Mucosa of descending colon (tissue), 3 donors: ENCODE measurements at regions not wholly inside any gene's neighbourhood (a gene's known extent, or its start where the extent isn't known, plus 50 kb on each side); places are given as distances from the start of the nearest gene placed in this dataset.

Experiments used
- ATAC-seq: fragments of 200-7000 bp; cut with Tn5 transposase; one replicate; pipeline ENCODE4 v1.9.1; 2020; ENCODE audit warnings: mild to moderate bottlenecking, moderate library complexity
- DNase-seq, 3 donors: peaks; one replicate each; pipeline ENCODE4 v3.0.0-alpha.2; 2020
- H3K36me3 ChIP-seq: fragments of 200-600 bp; one replicate; pipeline ENCODE4 v1.8.0; 2021; ENCODE audit warnings: low read depth, mild to moderate bottlenecking
- H3K4me1 ChIP-seq: fragments of 200-600 bp; one replicate; pipeline ENCODE4 v1.8.0; 2021; ENCODE audit warnings: low read depth, mild to moderate bottlenecking
- H3K4me3 ChIP-seq: fragments of 200-600 bp; one replicate; pipeline ENCODE4 v1.8.0; 2021; ENCODE audit warnings: mild to moderate bottlenecking
- H3K9me3 ChIP-seq: fragments of 200-600 bp; one replicate; pipeline ENCODE4 v1.8.0; 2021; ENCODE audit warnings: mild to moderate bottlenecking
- intact Hi-C, 2 donors: fragments of 100-400 bp; cut with DNase I in 1 of 2; cut with micrococcal nuclease in 1 of 2; formaldehyde crosslinking; loops; one replicate each; pipeline versions ENCODE4 v1.11.0 to v1.11.1; 2022; cut with DNase I, micrococcal nuclease
- TF ChIP-seq, protein P1 (sequence below): fragments of 200-600 bp; IDR thresholded peaks from one replicate; pipeline ENCODE4 v1.8.0; 2022; ENCODE audit warnings: antibody characterized with exemption, mild to moderate bottlenecking
- donor health status: DM: no; HTN: no; CAD: no; lungs with moderate emphysema.
- donor health status: DM: no; HTN: no; CAD: no.
- donor health status: DM: no; HTN: yes; CAD: no.

DNA sequence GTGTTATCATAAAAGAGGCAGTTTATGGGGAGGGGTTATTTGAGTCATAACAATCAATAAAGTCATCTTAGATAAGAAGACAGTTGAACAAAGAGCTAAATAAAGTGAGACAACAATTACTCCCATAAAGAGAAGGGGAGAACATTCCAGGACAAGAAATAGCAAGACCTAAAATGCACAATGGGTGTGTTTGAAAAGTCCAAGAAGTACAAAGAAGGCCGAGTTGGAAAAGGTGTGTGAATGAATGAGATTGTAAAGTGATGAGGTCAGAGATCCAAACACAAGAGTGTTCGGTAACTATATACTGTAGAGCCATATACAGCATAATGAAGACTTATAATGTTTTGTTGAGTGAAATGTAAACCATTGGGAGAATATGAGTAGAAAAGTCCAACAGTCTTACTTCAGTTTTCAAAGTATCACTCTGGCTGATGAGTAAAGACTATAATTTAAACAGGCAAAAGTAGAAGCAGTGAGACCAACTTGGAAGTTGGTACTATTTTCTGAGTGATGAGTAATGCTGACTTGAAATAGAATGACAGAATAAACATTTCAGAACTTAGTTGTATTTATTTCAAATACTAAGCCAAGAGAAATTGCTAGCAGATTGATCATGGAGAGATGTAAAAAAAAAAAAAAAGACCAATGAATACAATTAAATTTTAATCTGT is 868.7 kb upstream of the CDH9 start:
- ATAC-seq (no peak), DNase-seq (no peak)
- TF ChIP-seq, protein P1, sequence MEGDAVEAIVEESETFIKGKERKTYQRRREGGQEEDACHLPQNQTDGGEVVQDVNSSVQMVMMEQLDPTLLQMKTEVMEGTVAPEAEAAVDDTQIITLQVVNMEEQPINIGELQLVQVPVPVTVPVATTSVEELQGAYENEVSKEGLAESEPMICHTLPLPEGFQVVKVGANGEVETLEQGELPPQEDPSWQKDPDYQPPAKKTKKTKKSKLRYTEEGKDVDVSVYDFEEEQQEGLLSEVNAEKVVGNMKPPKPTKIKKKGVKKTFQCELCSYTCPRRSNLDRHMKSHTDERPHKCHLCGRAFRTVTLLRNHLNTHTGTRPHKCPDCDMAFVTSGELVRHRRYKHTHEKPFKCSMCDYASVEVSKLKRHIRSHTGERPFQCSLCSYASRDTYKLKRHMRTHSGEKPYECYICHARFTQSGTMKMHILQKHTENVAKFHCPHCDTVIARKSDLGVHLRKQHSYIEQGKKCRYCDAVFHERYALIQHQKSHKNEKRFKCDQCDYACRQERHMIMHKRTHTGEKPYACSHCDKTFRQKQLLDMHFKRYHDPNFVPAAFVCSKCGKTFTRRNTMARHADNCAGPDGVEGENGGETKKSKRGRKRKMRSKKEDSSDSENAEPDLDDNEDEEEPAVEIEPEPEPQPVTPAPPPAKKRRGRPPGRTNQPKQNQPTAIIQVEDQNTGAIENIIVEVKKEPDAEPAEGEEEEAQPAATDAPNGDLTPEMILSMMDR, result no peak
- Histone ChIP-seq H3K9me3 (peaks cover 45% of the 10 kb centered on the region), H3K4me1 (no peaks in the 10 kb centered on the region), H3K4me3 (no peak overlapping the region), H3K36me3 (no peaks in the 10 kb centered on the region)
- intact Hi-C loops, result no loop called here

DNA sequence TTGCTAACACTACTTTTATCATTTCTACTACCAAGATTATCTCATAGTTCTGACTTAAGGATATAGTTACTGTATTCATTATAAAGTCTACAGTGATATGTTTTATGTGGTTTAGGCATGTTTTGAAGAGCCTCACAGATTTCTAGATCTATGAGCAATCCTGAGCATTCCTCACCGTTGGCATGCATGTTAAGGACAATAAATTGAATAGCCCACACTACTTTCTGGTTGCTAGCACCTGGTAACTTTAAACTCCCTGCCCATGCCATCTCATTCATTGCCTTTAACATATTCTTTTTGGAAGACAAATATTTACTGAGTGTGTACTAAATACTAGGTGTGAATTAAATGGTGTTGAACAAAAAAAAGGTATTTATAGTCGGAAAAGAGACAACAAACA is 868.1 kb upstream of the CDH9 start:
- Histone ChIP-seq H3K4me1 (no peaks in the 10 kb centered on the region), H3K4me3 (no peak overlapping the region), H3K9me3 (peaks cover 45% of the 10 kb centered on the region), H3K36me3 (no peaks in the 10 kb centered on the region)
- DNase-seq (no peak), ATAC-seq (no peak)
- intact Hi-C loops, result no loop called here
- TF ChIP-seq, protein P1, result no peak

DNA sequence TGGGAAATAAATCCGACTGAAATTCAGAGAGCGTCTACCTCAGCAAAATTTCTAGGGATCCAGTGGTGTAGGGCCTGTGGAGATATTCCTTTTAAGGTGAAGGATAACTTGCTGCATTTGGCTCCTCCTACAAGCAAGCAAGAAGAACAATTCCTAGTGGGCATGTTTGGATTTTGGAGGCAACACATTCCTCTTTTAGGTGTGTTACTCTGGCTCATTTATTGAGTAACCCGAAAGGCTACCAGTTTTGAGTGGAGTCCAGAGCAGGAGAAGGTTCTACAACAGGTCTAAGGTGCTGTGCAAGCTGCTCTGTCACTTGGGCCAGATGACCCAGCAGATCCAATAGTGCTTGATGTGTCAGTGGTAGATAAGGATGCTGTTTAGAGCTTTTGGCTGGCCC is 862.4 kb upstream of the CDH9 start:
- no peak for ATAC-seq

DNA sequence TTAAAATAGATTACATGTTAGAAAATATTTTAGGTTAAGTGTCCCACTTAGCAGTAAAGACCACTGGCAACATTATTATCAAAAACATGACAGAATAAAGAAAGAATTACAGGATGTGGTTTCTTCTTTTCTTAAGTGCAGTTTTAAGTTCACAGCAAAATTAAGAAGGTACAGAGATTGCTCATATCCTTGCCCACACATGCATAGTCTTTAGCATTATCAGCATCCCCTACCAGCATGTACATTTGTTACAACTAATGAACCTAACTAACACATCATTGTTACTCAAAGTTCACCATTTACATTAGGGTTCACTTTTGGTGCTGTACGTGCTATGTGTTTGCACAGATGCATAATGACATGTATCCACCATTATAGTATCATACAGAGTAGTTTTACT is 837.7 kb upstream of the CDH9 start:
- no peaks in the 10 kb centered on the region for H3K36me3 ChIP-seq
- ATAC-seq (no peak), DNase-seq (no peak)
- no peak overlapping the region for H3K4me3 ChIP-seq
- H3K9me3 ChIP-seq, result peaks cover 39% of the 10 kb centered on the region
- no peaks in the 10 kb centered on the region for H3K4me1 ChIP-seq
- TF ChIP-seq, protein P1, result no peak
- intact Hi-C loops, result no loop called here

More for the DNA sequence above, 862.4 kb upstream of the CDH9 start:
- H3K4me3 ChIP-seq, result no peak overlapping the region
- H3K9me3 ChIP-seq, result peaks cover 48% of the 10 kb centered on the region
- H3K36me3 ChIP-seq, result no peaks in the 10 kb centered on the region
- DNase-seq, result no peak
- TF ChIP-seq, protein P1, result no peak
- intact Hi-C loops, result no loop called here
- no peaks in the 10 kb centered on the region for H3K4me1 ChIP-seq

DNA sequence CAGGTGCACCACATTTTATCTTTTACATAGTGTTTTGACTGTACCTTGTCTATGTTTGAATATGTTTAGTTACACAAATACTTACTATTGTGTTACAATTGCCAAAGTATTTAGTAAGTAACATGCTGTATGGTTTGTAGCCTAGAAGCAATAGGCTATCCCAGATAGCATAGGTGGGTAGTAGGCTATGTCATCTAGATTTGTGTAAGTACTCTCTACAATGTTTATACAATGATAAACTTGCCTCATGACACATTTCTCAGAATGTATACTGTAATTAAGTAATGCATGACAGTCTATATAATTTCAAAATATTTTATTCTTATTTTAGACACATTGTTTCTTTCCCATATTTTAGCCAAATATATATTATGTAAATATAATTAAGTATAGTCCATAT is 836.8 kb upstream of the CDH9 start:
- ATAC-seq (no peak), DNase-seq (no peak)
- Histone ChIP-seq H3K36me3 (no peaks in the 10 kb centered on the region), H3K4me1 (no peaks in the 10 kb centered on the region), H3K4me3 (no peak overlapping the region), H3K9me3 (peaks cover 48% of the 10 kb centered on the region)
- intact Hi-C loops, result no loop called here
- TF ChIP-seq, protein P1, result no peak

DNA sequence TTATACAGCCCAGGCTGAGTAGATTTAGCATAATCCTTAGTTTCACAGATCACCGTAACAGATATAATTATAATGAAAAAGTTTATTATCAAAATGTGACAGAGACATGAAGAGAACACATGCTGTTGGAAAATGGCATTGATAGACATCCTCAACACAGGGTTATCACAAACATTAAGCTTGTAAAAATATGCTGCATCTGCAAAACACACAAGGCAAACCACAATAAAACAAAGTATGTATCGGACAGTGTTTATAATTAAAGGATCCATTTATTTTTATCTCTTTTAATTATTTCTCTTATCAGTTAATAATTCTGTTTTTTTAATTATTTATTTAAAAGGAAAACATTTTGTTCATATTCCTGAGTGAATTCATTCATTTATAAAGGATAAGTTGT is 829.9 kb upstream of the CDH9 start:
- H3K4me1 ChIP-seq, result no peaks in the 10 kb centered on the region
- H3K9me3 ChIP-seq, result peaks cover 34% of the 10 kb centered on the region
- TF ChIP-seq, protein P1, result no peak
- no peaks in the 10 kb centered on the region for H3K36me3 ChIP-seq
- ATAC-seq, result no peak
- H3K4me3 ChIP-seq, result no peak overlapping the region
- no peak for DNase-seq
- intact Hi-C loops, result no loop called here
